Posterior cingulate gyrus (tissue), 11 donors: ENCODE measurements at regions not wholly inside any gene's neighbourhood (a gene's known extent, or its start where the extent isn't known, plus 50 kb on each side); places are given as distances from the start of the nearest gene placed in this dataset.

Source experiments
- DNase-seq, 10 donors: peaks; one replicate each; pipeline versions ENCODE4 v3.0.0 to v3.0.0-alpha.2; 2020 to 2021; ENCODE audit warnings: mixed read lengths in 3 of 10
- intact Hi-C: fragments of 100-400 bp; cut with DNase I; formaldehyde crosslinking; loops from one replicate; pipeline ENCODE4 v1.15.1; 2023

DNA sequence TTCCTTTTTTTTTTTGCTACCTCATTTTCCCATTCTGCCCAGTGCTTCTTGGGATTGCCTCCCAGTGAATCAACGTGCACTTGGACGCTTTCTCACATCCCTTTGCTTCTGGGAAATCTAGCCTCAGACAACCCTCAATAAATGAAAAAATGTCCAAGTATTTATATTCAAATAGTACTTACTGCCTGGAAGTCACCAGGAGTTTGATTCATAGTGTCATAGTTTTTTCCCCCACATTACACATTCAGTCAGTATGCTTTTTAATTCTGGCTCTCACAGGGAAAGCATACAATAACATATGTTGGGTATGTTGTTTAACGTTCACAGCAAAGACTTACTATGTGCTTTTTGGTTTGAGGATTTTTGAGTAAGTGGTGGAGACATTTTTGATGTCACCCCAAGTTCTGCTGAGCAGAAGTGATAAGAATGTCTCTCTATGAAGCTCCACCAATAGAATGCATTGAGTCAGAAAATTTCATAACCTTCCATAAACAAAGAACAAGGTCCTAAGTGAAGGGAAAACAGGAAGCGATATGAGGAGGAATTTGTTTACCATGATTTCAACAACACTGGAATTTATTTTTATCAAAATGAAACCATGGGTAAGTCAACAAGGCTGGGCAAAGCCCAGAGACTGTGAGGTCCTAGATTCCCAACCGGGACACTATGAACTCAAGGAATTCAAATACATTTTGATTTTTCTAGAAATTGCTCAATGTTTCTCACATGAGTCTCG is 301.2 kb upstream of the BMP2 start:
- DNase-seq, result no peak
- intact Hi-C loops, result no loop called here

GRCh38 chr20:6450841-6451240 is 316.6 kb upstream of the BMP2 start:
- DNase-seq, result no peak
- intact Hi-C loops, result no loop called here

DNA sequence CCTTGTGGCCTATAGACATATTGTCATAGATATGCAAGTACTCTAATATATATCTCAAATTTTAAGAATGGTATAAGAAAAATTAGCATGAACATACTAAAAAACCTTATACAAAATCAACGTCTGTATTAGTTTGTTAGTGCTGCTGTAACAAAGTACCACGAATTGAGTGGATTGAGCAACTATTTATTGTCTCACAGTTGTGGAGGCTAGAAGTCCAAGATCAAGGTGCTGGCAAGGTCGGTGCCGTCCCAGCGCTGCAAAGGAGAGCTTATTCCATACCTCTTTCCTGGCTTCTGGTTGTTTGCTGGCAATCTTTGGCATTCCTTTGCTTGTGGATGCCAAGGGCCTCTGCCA is 317.6 kb upstream of the FERMT1 start:
- DNase-seq, result no peak
- intact Hi-C loops, result no loop called here

- intact Hi-C loops, result no loop called here
- no peak for DNase-seq
Observed at GRCh38 chr20:6439737-6440442, 317.1 kb upstream of the FERMT1 start.

DNA sequence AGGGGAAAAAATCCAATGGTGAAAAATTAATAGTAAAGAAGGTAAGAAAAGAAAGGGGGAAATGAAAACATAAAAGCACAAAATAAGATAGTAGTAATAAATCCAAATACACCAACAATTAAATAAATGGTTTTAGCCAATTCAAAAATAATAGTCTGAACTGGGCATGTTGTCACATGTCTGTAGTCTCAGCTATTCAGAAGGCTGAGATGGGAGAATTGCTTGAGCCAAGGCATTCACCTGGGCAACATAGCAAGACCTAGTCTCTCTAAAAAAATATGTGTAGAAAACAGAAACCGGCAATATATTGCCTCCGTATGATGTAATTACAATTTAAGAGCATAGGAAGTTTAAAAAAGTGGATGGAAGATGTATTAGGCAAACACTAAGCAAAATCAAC is 311.3 kb upstream of the FERMT1 start:
- no peak for DNase-seq
- intact Hi-C loops, result no loop called here

DNA sequence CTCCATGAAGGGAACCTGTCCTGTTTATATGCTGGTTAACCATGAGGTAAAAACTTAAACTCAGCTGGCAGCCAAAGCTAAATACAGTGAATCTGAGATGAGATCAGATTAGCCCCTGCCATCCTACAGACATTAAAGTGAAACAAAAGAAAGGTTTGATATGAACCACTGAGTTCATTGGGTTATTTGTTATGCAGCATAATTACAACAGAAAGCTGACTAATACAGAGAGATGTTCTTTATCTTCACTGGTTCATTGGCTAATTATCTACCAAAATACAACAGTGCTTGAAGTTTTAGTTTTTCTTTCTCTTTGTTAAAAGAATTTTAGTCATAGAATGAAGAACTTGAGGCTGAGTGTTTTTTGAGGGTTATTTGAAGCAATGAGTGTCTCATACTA is 307.6 kb upstream of the FERMT1 start:
- intact Hi-C loops, result no loop called here
- DNase-seq, result no peak

DNA sequence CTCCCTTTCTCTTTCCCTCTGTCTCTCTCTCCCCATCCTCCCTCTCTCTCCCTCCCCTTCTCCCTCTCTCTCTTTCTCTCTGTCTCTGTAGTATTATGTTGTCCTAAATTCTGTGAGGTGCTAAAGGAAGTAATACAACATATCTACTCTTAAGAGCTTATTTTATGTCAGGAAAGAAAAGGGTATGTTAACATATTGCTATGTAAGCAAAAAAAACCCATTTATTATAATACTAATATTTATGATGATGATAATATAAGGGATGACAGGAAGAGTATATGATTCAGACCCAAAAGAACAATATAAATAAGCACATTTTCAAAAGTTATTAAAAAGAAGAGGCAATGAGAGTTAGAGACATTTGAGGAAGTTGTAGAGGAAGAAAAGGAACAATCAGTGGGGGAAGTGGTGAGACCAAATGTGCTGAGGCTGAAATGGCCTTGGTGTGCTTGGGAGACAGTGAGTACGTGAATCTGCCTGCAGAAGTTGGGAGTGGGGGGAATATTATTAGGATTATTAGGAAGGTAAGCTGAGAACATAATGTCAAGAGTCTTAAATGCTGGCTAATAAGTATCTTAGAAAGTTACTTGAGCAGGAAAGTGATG is 303.6 kb upstream of the FERMT1 start:
- DNase-seq, result no peak
- intact Hi-C loops, result no loop called here

DNA sequence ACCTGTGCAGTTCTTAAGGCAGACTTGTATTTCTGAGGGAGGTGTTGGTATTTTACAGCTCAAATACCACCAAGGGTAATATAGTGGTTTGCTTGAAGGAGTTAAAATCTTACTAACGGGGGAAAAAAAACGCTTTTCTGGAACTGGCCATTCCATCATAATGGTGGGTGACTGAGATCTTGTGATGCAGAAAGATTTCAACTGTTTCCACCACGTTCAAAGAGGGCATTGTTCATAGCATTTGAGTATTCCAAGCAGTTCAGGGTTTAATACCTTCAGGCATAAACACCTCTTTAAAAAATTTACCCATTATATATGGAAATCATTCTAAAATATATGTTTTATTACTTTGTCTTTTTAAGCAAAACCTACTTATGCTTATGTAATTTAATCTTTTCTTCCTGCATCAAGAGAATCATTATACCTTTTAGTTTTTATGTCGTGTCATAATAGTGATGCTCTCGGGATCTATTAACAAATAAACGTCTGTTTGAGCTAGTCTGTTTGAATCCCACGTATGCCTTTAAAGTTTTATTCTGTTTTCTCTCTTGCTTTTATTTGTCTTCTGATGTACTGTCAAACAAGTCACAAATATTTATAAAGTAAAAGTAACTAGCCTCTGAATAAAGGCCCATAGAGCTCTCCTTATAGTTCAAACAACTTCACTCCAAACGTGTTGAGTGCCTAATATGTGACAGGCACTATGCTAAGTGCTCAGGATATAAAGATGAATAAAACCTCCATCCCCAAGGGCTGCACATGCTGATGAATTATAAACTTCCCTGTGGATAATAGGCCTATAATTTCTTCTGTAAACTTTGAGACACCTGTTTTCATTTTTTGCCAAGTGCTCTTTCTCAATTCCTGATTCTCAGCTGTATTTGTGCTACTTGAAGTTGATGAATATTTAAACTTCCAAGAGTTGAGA is 298.8 kb upstream of the FERMT1 start:
- no peak for DNase-seq
- intact Hi-C loops, result no loop called here

GRCh38 chr20:6420336-6420735 is 297.5 kb upstream of the FERMT1 start:
- no peak for DNase-seq
- intact Hi-C loops, result no loop called here

DNA sequence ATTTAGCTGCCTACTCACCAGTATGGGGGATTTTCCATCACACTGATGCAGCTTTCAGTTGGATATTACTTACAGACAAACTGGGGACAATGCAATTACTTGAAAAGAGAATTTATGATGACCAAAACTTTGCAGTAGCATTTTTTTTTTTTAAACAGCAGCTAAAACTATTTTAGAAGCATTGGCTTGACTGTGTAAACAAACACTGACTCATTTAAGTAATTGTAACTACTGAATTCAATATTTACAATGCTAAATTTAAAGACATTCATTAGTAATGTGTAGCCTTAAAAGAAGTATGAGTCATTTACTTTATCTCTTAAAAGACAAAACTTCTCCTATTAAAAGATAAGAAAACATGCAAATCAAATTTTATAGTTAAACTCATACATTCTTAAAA is 295.9 kb upstream of the FERMT1 start:
- intact Hi-C loops, result no loop called here

GRCh38 chr20:6416371-6416770 is 293.5 kb upstream of the FERMT1 start:
- DNase-seq, result no peak
- intact Hi-C loops, result no loop called here

More for the DNA sequence above, 295.9 kb upstream of the FERMT1 start:
- no peak for DNase-seq

- no peak for DNase-seq
- intact Hi-C loops, result no loop called here
Observed at GRCh38 chr20:6411651-6412050, 288.8 kb upstream of the FERMT1 start.

DNA sequence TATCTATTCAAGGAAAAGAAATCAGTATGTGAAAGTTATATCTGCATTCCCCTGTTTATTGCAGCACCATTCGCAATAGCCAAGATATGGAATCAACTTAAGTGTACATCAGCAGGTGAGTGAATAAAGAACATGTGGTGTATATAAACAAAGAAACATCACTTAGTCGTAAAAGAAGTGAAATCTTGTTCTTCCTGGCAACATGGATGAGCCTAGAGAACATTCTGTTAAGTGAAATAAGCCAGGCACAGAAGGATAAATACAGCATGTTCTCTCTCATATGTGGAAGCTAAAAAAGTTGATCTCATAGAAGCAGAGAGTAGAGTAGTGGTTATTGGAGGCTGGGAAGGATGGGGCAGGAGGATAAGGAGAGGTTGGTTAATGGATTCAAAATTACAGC is 287.9 kb upstream of the FERMT1 start:
- no peak for DNase-seq
- intact Hi-C loops, result no loop called here

DNA sequence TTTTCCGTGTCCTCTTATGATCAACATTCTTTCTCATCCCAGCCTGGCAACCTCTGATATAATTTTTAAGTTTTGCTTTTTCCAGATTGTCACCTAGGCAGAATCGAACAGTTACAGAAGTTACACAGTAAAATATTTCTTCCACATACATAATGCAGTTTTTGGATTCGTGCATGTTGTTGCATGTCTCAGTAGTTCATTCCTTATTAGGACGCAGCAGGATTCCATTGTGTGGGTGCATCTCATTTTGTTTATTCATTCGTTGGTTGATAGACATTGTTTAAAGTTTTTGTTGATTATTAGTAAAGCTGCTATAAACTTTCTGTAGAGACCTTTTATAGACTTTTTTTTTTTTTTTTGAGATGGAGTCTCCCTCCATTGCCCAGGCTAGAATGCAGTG is 284.3 kb upstream of the FERMT1 start:
- DNase-seq, result no peak
- intact Hi-C loops, result no loop called here

DNA sequence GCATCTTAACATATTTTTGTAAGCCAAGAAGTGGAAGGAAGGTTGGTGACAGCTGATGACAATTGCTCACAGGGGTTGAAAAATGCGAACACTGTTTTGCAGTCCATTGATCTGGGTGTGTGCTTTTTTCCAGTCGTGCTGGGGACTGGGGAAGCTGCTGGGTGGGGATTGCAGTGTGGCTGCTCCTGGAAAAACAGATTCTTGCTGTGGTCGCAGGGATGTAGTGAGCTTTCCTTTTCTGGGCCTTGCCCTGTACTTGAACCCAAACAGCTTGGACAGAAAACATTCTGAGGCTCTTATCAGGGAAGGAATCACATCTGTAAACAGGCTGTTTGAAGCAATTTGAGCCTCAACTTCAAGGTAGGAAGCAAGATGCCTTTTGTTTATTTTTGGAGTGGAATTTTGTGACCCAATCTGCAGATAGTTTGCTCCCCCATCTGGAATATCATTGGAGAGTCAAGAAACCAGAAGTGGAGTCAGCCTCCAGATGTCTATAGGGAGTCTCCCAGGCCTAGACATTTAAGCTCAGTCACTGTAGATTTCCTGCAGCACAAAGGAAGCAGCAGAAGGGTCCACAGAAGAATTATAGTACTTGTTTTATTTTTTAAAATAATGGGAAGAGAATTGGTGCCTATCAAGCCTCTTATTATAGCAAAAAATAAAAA is 279.2 kb upstream of the FERMT1 start:
- no peak for DNase-seq
- intact Hi-C loops, result no loop called here

DNA sequence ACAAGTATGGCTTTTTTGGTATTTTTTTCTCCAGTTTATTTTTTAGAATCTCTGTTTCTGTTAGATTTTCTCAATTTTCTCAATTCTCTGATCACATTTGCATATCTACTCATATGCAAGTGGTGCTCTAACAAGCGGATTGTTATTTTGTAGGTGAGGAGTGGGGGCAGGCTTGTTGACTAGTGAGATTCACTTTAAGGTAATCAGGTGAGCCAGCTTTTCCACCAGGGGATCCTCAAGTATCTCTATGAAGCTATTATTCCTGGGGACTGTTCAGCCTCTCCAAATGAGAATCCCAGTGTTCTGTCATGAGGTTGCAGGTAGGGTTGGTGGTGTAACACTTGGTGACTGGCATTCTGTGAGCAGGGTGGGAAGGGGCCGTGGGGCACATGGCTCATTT is 274.3 kb upstream of the FERMT1 start:
- intact Hi-C loops, result no loop called here
- DNase-seq, result no peak

DNA sequence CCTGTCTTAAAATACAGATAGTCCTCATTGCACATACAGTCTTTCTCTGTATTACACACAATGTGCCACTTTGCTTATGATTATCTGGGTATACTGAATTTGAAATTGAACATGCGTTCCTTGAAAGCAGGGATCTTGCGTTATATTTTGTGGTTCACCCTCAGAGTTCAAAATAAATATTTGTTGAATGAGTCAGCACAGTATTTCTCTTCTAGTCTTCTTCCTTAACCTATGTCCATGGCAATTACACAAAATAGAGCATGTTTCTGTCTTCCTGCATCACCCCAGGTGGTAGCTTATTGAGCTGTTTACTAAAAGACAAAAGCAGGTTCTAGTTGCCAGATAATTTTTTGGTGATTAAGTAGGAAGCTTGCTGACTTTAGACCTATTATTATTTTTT is 272.9 kb upstream of the FERMT1 start:
- no peak for DNase-seq
- intact Hi-C loops, result no loop called here

GRCh38 chr20:6388671-6389197 is 265.9 kb upstream of the FERMT1 start:
- no peak for DNase-seq
- intact Hi-C loops, result no loop called here

DNA sequence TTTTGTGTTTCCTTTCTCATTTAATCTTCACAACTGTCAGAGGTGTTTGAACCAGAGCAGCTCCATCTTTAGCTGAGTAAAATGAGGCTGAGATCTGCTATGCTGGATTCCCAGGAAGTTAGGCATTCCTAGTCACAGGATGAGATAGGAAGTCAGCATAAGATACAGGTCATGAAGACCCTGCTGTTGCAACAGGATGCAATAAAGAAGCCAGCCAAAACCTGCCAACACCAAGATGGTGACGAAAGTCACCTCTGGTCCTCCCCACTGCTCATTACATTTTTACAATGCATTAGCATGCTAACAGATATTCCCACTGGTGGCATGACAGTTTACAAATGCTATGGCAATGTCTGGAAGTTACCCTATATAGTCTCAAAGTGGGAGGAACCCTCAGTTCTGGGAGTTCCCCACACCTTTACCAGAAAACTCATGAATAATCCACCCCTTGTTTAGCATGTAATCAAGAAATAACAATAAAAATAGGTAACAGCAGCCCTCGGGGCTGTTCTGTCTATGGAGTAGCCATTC is 262.2 kb upstream of the FERMT1 start:
- no peak for DNase-seq
- intact Hi-C loops, result no loop called here

DNA sequence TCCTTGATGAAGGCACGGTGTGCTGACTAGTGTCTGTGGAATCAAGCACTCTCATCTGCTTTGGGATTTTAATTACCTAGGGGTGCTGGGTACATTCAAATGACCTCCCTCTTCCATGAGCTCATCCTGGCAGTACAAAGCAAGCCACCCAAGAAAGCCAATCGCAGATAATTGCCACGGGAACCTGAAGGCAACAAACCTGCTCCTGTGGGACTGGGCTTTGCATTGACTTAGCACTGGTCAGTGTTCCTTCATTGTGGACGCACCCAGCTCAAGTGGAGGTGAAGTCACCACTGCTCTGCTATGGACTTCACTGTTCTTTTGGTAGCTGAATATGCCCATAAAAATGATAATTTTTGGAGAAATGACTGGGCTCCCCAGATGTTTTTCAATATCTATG is 261.6 kb upstream of the FERMT1 start:
- intact Hi-C loops, result no loop called here

More for the DNA sequence above, 261.6 kb upstream of the FERMT1 start:
- no peak for DNase-seq
